Breast epithelium (tissue), 4 donors: ENCODE measurements at regions not wholly inside any gene's neighbourhood (a gene's known extent, or its start where the extent isn't known, plus 50 kb on each side); places are given as distances from the start of the nearest gene placed in this dataset.

Experiments used
- DNase-seq, 2 donors: peaks; one replicate each; pipeline ENCODE4 v3.0.0-alpha.2; 2019; ENCODE audit warnings: low spot score in 2 of 2
- H3K27ac ChIP-seq, 2 donors: fragments of 200-600 bp; sonication (generic) in 1 of 2; one replicate each; pipeline ENCODE4 v1.5.1; 2016 to 2019; ENCODE audit warnings: mild to moderate bottlenecking in 1 of 2
- H3K27me3 ChIP-seq, 2 donors: fragments of 200-600 bp; sonication (generic) in 1 of 2; one replicate each; pipeline versions ENCODE4 v1.5.1 to v1.6.0; 2017 to 2019; ENCODE audit warnings: control low read depth in 1 of 2, mild to moderate bottlenecking in 1 of 2
- H3K36me3 ChIP-seq: fragments of 200-600 bp; one replicate; pipeline ENCODE4 v1.5.1; 2019
- H3K4me1 ChIP-seq, 2 donors: fragments of 200-600 bp; sonication (generic); one replicate each; pipeline ENCODE4 v1.5.1; 2016 to 2019; ENCODE audit warnings: control low read depth in 1 of 2
- H3K4me3 ChIP-seq, 3 donors: fragments of 200-600 bp; sonication (generic); 1 replicate in 2 of 3; 2 replicates in 1 of 3; pipeline ENCODE4 v1.5.1; 2016 to 2019; ENCODE audit warnings: mild to moderate bottlenecking in 3 of 3, moderate library complexity in 2 of 3
- H3K9me3 ChIP-seq, 2 donors: fragments of 200-600 bp; sonication (generic) in 1 of 2; one replicate each; pipeline ENCODE4 v1.5.1; 2016 to 2019; ENCODE audit warnings: control low read depth in 1 of 2
- POLR2A ChIP-seq: fragments of 450-650 bp; IDR thresholded peaks from one replicate; pipeline ENCODE4 v1.6.1; 2016; ENCODE audit warnings: antibody characterized with exemption, mild to moderate bottlenecking, moderate library complexity
- POLR2AphosphoS5 ChIP-seq, 3 donors: sonication (generic); formaldehyde crosslinking; IDR thresholded peaks; one replicate each; pipeline ENCODE4 v1.6.1; 2017; ENCODE audit warnings: antibody characterized with exemption in 3 of 3
- intact Hi-C: fragments of 100-400 bp; cut with DNase I; formaldehyde crosslinking; loops from one replicate; pipeline ENCODE4 v1.15.1; 2023; ENCODE audit warnings: low total_unique reads
- TF ChIP-seq, protein P1 (sequence below), 3 donors: fragments of 450-650 bp; IDR thresholded peaks; one replicate each; pipeline ENCODE4 v1.5.1; 2016 to 2017; ENCODE audit warnings: antibody characterized with exemption in 3 of 3, mild to moderate bottlenecking in 3 of 3, moderate library complexity in 3 of 3

DNA sequence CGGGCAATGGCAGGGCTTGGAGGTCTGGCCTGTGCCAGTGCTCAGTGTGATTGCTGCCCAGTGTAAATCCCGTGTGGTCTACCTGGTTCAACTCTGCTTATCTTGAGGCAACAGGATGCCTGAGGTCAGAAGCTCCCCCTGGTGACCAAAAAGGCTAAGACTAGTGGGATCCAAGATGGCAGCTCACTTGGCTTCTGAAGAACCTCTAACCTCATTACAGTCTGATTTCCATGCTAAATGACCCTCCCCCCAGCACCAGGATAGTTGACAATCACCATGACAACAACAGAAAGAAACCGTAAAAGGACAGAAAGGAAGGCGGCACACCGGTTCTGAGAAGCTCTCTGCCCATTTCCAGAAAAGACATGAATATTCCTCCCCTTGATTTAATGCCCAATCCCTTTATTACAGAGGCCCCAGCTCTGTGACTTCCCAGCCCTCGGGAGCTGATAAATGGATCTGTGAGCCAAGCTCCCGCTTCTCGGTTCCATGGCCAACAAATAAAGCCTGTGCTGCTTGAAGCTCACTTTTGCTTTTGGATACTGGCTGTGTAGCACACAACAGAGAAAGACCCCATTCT lies 398.4 kb downstream of the CTTN start:
- TF ChIP-seq POLR2AphosphoS5 (IDR thresholded peaks at IDR 0.05) (no peak), POLR2A (no peak)
- TF ChIP-seq, protein P1, sequence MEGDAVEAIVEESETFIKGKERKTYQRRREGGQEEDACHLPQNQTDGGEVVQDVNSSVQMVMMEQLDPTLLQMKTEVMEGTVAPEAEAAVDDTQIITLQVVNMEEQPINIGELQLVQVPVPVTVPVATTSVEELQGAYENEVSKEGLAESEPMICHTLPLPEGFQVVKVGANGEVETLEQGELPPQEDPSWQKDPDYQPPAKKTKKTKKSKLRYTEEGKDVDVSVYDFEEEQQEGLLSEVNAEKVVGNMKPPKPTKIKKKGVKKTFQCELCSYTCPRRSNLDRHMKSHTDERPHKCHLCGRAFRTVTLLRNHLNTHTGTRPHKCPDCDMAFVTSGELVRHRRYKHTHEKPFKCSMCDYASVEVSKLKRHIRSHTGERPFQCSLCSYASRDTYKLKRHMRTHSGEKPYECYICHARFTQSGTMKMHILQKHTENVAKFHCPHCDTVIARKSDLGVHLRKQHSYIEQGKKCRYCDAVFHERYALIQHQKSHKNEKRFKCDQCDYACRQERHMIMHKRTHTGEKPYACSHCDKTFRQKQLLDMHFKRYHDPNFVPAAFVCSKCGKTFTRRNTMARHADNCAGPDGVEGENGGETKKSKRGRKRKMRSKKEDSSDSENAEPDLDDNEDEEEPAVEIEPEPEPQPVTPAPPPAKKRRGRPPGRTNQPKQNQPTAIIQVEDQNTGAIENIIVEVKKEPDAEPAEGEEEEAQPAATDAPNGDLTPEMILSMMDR (IDR thresholded peaks at IDR 0.05), result no peak
- peaks cover 22 to 28% of the 10 kb centered on the region in 2 donors for H3K9me3 ChIP-seq
- no peak overlapping the region for H3K4me3 ChIP-seq
- DNase-seq, result no peak
- no peaks in the 10 kb centered on the region for H3K36me3 ChIP-seq
- no peak overlapping the region for H3K27ac ChIP-seq
- intact Hi-C loops, result loop anchor here (5.0 kb wide), 1 partner anchor 1424 kb away; no protein-coding TSS in a partner anchor
- H3K27me3 ChIP-seq, result no peaks in the 10 kb centered on the region
- no peaks in the 10 kb centered on the region for H3K4me1 ChIP-seq

DNA sequence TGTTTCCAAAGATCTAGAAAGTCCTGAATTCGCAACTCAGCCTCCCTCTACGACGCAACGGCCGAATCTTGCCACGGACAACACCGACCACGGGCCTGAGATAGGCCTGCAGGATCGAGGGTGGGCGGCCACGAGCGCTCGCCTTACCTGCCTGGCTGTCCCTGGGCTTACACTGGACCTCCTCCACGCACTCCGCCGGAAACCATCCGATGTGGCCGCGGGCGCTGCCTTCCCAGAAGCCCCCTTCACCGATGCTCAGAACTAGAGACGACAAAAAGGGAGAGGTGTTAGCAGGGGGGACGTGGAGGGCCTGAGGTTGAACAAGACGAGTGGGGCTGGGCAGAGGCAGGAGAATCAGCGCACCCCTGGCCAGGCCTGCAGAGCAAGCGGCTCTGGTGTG lies 400.0 kb downstream of the CTTN start:
- H3K4me3 ChIP-seq, result no peak overlapping the region
- no peaks in the 10 kb centered on the region for H3K36me3 ChIP-seq
- no peaks in the 10 kb centered on the region for H3K27me3 ChIP-seq
- intact Hi-C loops, result loop anchor here (5.0 kb wide), 1 partner anchor 1426 kb away; no protein-coding TSS in a partner anchor
- DNase-seq, result no peak
- TF ChIP-seq, protein P1 (IDR thresholded peaks at IDR 0.05), result no peak
- TF ChIP-seq POLR2A (no peak), POLR2AphosphoS5 (IDR thresholded peaks at IDR 0.05) (no peak)
- H3K27ac ChIP-seq, result no peak overlapping the region
- no peaks in the 10 kb centered on the region for H3K4me1 ChIP-seq
- peaks cover 19 to 22% of the 10 kb centered on the region in 2 donors for H3K9me3 ChIP-seq

DNA sequence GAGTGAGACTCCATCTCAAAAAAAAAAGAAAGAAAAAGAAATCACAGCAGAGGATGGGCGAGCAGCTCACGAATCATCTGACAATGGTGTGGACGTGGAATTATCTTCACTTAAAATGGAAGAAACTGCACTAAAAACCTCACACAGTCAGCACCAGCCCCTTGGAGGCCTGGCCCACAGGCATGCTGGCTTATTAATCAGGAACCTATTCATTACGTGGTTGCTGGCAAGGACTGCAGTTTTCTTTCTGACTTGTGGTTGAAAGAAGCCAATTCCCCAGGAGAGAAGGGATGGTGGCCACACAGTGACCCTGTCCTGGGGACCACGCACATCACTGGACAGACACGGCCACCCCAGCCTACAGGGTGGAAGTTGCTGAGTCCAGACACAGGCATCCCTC lies 401.1 kb downstream of the CTTN start:
- intact Hi-C loops, result loop anchor here (5.0 kb wide), 1 partner anchor 1427 kb away; no protein-coding TSS in a partner anchor
- no peak for TF ChIP-seq POLR2AphosphoS5 (IDR thresholded peaks at IDR 0.05)
- TF ChIP-seq, protein P1 (IDR thresholded peaks at IDR 0.05), result no peak
- no peak for TF ChIP-seq POLR2A
- Histone ChIP-seq H3K9me3 (peaks cover 8 to 16% of the 10 kb centered on the region in 2 donors), H3K36me3 (no peaks in the 10 kb centered on the region), H3K27me3 (no peaks in the 10 kb centered on the region), H3K27ac (no peak overlapping the region), H3K4me3 (no peak overlapping the region), H3K4me1 (no peaks in the 10 kb centered on the region)
- DNase-seq, result no peak

DNA sequence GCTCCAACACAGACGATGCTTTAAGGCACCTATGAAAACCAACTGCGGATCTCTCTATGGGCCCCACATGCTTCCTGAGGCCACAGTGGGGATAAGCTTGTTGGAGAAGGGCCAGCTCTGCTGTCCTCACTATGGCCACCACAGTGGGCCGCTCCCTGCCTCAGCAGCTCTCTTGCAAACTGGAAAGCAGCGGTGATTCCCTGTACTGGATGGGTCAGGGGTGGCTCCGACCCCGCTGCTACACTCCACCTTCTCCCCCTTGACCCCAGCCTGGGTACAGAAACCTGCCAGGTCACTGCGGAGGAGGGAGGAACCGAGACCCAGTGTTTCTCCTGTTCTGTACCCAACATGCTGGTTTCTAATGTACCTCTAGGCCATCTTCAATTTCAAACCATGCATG lies 403.9 kb downstream of the CTTN start:
- H3K36me3 ChIP-seq, result no peaks in the 10 kb centered on the region
- no peak overlapping the region for H3K4me3 ChIP-seq
- no peaks in the 10 kb centered on the region for H3K4me1 ChIP-seq
- no peaks in the 10 kb centered on the region for H3K27me3 ChIP-seq
- TF ChIP-seq, protein P1 (IDR thresholded peaks at IDR 0.05), result no peak
- TF ChIP-seq POLR2AphosphoS5 (IDR thresholded peaks at IDR 0.05) (no peak), POLR2A (no peak)
- no peak for DNase-seq
- no peaks in the 10 kb centered on the region for H3K9me3 ChIP-seq
- intact Hi-C loops, result no loop called here
- H3K27ac ChIP-seq, result no peak overlapping the region

DNA sequence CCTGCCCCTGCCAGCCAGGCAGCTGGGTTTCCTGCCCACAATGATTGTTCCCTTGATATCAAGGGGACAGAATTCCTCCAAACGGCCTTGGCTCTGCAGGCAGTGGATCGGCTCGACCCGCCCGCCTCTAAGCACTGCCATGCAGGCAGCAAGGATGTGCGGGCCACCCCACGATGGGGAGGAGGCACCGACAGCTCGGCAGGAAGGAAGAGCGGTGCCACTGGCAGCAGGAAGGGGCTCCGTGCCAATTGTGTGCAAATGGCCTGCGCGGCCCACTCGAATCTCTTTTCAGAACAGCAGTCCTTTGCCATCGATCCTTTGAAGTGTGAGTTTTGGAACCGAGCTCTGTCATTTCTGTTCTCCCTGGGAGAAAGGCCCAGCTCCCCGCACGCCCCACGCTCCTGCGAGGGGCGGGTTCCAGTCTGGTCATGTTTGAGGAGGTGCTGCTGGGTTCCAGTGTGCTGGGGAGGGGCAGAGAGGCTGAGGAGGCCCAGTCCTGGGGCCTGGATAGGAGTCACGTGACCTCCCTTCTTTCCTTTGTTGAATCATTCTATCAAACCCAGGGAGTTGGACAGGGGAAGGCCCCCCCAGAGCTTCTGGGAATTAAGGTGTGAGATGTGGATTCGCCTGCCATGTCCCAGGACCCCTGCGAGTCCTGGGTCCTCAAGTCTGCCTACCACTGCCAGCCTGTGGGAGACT lies 406.0 kb downstream of the CTTN start:
- no peak for DNase-seq
- H3K27ac ChIP-seq, result peak overlapping the region in 1 of 2 donors; percentile 2
- no peaks in the 10 kb centered on the region for H3K27me3 ChIP-seq
- no peaks in the 10 kb centered on the region for H3K4me1 ChIP-seq
- H3K36me3 ChIP-seq, result no peaks in the 10 kb centered on the region
- H3K9me3 ChIP-seq, result no peaks in the 10 kb centered on the region
- no peak overlapping the region for H3K4me3 ChIP-seq
- no peak for TF ChIP-seq POLR2A
- TF ChIP-seq, protein P1 (IDR thresholded peaks at IDR 0.05), result no peak
- no peak for TF ChIP-seq POLR2AphosphoS5 (IDR thresholded peaks at IDR 0.05)
- intact Hi-C loops, result loop anchor here (1.0 kb wide), 1 partner anchor 21 kb away; no protein-coding TSS in a partner anchor
